Esophagus squamous epithelium (tissue), 5 donors: ENCODE measurements at regions not wholly inside any gene's neighbourhood (a gene's known extent, or its start where the extent isn't known, plus 50 kb on each side); places are given as distances from the start of the nearest gene placed in this dataset.

Experiments
- DNase-seq: peaks from one replicate; lab custom pipeline; 2025; lab: John Stamatoyannopoulos, UW
- H3K27ac ChIP-seq, 4 donors: fragments of 200-600 bp; sonication (generic); one replicate each; pipeline ENCODE4 v1.5.1; 2016 to 2019; ENCODE audit warnings: mild to moderate bottlenecking in 1 of 4
- H3K27me3 ChIP-seq, 4 donors: fragments of 200-600 bp; sonication (generic); 1 replicate in 3 of 4; 2 replicates in 1 of 4; pipeline versions ENCODE4 v1.5.1 to v1.6.0; 2017 to 2021; ENCODE audit warnings: antibody characterized with exemption in 1 of 4
- H3K36me3 ChIP-seq, 3 donors: fragments of 200-600 bp; sonication (generic); one replicate each; pipeline ENCODE4 v1.5.1; 2016 to 2019
- H3K4me1 ChIP-seq, 3 donors: fragments of 200-600 bp; sonication (generic); one replicate each; pipeline ENCODE4 v1.5.1; 2017 to 2019
- H3K4me3 ChIP-seq, 4 donors: fragments of 200-600 bp; sonication (generic); 1 replicate in 3 of 4; 2 replicates in 1 of 4; pipeline ENCODE4 v1.5.1; 2016 to 2019; ENCODE audit warnings: mild to moderate bottlenecking in 2 of 4, moderate library complexity in 1 of 4
- H3K9me3 ChIP-seq, 3 donors: fragments of 200-600 bp; sonication (generic); one replicate each; pipeline ENCODE4 v1.5.1; 2016 to 2019
- POLR2A ChIP-seq, 4 donors: fragments of 450-650 bp; IDR thresholded peaks; one replicate each; pipeline ENCODE4 v1.6.1; 2017; ENCODE audit warnings: antibody characterized with exemption in 4 of 4, mild to moderate bottlenecking in 4 of 4, moderate library complexity in 3 of 4
- WGBS, 2 donors: methylation state at CpG; one replicate each; pipeline ENCODE4 v1.1.5; 2018; 5-methylcytosine and 5-hydroxymethylcytosine counted together
- intact Hi-C: fragments of 100-400 bp; cut with DNase I; formaldehyde crosslinking; loops from one replicate; pipeline ENCODE4 v1.15.0; 2022
- TF ChIP-seq, protein P1 (sequence below), 6 experiments: fragments of 450-650 bp in 4 of 6; fragments of 200-600 bp in 2 of 6; sonication (generic) in 2 of 6; IDR thresholded peaks; one replicate each; pipeline ENCODE4 v1.5.1; 2016 to 2019; ENCODE audit warnings: antibody characterized with exemption in 6 of 6, mild to moderate bottlenecking in 4 of 6, moderate library complexity in 4 of 6
- donor health status: DM: yes; HTN: yes; CAD: no.

DNA sequence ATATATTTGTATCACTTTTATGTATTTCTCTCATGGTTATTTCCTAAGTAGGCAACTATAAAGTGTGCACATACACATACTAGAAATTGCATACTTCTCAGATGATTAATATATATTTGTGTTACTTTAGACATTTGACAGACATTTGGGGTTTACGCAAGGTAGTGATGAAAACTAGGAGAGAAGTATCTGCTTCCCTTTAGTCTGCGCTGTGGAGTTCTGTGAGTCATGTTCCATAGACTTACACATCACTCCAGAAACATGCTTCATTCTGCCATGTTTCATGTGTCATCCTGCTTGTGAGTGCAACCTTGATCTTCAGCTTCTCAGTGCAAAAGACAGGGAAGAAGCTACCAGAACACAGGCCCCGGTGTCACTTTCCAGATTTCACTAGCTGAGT, 200.7 kb upstream of the BMP2 start:
- Histone ChIP-seq H3K4me3 (no peak overlapping the region), H3K27me3 (no peaks in the 10 kb centered on the region), H3K36me3 (no peaks in the 10 kb centered on the region), H3K9me3 (no peaks in the 10 kb centered on the region), H3K27ac (no peak overlapping the region), H3K4me1 (no peaks in the 10 kb centered on the region)
- TF ChIP-seq, protein P1, sequence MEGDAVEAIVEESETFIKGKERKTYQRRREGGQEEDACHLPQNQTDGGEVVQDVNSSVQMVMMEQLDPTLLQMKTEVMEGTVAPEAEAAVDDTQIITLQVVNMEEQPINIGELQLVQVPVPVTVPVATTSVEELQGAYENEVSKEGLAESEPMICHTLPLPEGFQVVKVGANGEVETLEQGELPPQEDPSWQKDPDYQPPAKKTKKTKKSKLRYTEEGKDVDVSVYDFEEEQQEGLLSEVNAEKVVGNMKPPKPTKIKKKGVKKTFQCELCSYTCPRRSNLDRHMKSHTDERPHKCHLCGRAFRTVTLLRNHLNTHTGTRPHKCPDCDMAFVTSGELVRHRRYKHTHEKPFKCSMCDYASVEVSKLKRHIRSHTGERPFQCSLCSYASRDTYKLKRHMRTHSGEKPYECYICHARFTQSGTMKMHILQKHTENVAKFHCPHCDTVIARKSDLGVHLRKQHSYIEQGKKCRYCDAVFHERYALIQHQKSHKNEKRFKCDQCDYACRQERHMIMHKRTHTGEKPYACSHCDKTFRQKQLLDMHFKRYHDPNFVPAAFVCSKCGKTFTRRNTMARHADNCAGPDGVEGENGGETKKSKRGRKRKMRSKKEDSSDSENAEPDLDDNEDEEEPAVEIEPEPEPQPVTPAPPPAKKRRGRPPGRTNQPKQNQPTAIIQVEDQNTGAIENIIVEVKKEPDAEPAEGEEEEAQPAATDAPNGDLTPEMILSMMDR (IDR thresholded peaks at IDR 0.05) = no peak
- no peak for TF ChIP-seq POLR2A (IDR thresholded peaks at IDR 0.05)
- 29 to 59% methylated on average over 3 of the region's 3 CpGs for WGBS, 2 donors
- no peak for DNase-seq
- intact Hi-C loops = no loop called here

DNA sequence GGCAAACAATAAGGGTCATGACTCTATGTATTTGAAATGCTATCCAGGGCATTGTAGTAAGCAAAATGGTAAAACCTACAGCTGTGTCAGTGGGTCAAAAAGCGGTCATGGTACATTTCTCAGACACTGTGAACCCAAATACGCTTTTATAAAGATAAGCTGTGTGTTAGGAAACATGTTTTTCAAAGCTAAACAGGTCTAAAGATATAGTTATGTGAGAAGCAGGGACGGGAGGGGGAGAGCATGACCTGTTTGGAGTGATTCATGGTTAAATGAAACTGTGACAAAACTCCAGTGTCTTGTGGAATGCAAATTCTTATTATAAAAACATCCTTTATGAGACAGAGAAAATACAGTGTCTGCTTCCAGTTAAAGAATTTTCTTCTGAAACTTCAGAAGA, 205.4 kb upstream of the BMP2 start:
- TF ChIP-seq POLR2A (IDR thresholded peaks at IDR 0.05) = no peak
- TF ChIP-seq, protein P1 (IDR thresholded peaks at IDR 0.05) = no peak
- Histone ChIP-seq H3K36me3 (no peaks in the 10 kb centered on the region), H3K9me3 (no peaks in the 10 kb centered on the region), H3K27me3 (no peaks in the 10 kb centered on the region), H3K27ac (no peak overlapping the region), H3K4me1 (no peaks in the 10 kb centered on the region), H3K4me3 (no peak overlapping the region)
- no peak for DNase-seq
- intact Hi-C loops = no loop called here
- WGBS, 2 donors = 36 to 44% methylated on average over 3 of the region's 3 CpGs

DNA sequence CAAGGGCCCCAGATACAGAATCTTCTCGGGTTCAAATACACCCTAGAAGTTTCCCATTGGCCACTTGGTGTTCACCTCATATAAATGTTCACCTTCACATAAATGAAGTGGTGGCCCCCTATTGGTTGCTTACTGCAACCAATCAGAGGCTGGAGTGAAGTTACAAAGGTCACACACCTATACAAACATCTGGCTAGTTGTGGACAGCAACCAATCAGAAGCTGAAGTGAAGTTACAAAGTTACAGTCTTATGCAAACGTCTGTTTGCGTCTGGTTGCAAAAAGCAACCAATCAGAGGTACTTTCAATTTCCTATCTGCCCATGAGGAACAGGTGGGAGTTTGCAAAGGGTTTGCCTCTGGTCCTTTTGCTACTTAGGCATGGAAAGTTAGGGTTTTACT, 206.5 kb upstream of the BMP2 start:
- no peaks in the 10 kb centered on the region for H3K36me3 ChIP-seq
- H3K4me1 ChIP-seq = no peaks in the 10 kb centered on the region
- DNase-seq = no peak
- H3K27me3 ChIP-seq = no peaks in the 10 kb centered on the region
- H3K4me3 ChIP-seq = no peak overlapping the region
- no peaks in the 10 kb centered on the region for H3K9me3 ChIP-seq
- 70 to 71% methylated on average over 3 of the region's 3 CpGs for WGBS, 2 donors
- H3K27ac ChIP-seq = no peak overlapping the region
- TF ChIP-seq POLR2A (IDR thresholded peaks at IDR 0.05) = no peak
- TF ChIP-seq, protein P1 (IDR thresholded peaks at IDR 0.05) = no peak
- intact Hi-C loops = no loop called here

- no peak overlapping the region for H3K27ac ChIP-seq
- H3K9me3 ChIP-seq = no peaks in the 10 kb centered on the region
- DNase-seq = no peak
- H3K36me3 ChIP-seq = no peaks in the 10 kb centered on the region
- TF ChIP-seq, protein P1 (IDR thresholded peaks at IDR 0.05) = no peak
- no peak for TF ChIP-seq POLR2A (IDR thresholded peaks at IDR 0.05)
- 66 to 82% methylated on average over 4 of the region's 4 CpGs for WGBS, 2 donors
- no peaks in the 10 kb centered on the region for H3K4me1 ChIP-seq
- no peaks in the 10 kb centered on the region for H3K27me3 ChIP-seq
- no peak overlapping the region for H3K4me3 ChIP-seq
- intact Hi-C loops = no loop called here
Measured at GRCh38 chr20:6559791-6560190, 207.7 kb upstream of the BMP2 start.

GRCh38 chr20:6558341-6558740, 209.1 kb upstream of the BMP2 start:
- Histone ChIP-seq H3K4me1 (no peaks in the 10 kb centered on the region), H3K9me3 (no peaks in the 10 kb centered on the region), H3K27ac (no peak overlapping the region), H3K27me3 (no peaks in the 10 kb centered on the region), H3K36me3 (no peaks in the 10 kb centered on the region), H3K4me3 (no peak overlapping the region)
- 76 to 84% methylated on average over 2 of the region's 2 CpGs for WGBS, 2 donors
- DNase-seq = no peak
- intact Hi-C loops = no loop called here
- TF ChIP-seq POLR2A (IDR thresholded peaks at IDR 0.05) = no peak
- TF ChIP-seq, protein P1 (IDR thresholded peaks at IDR 0.05) = no peak
